Gastrocnemius medialis (tissue), 4 donors: ENCODE measurements at regions not wholly inside any gene's neighbourhood (a gene's known extent, or its start where the extent isn't known, plus 50 kb on each side); places are given as distances from the start of the nearest gene placed in this dataset.

Experiments used
- ATAC-seq, 2 donors: fragments of 150-250 bp; one replicate each; pipeline ENCODE4 v1.9.1; 2016
- DNase-seq, 2 donors: peaks; one replicate each; pipeline ENCODE4 v3.0.0-alpha.2; 2019
- H3K27ac ChIP-seq, 4 donors: fragments of 200-600 bp; sonication (generic); 1 replicate in 1 of 4; 2 replicates in 3 of 4; pipeline ENCODE4 v1.5.1; 2016 to 2018; ENCODE audit warnings: mild to moderate bottlenecking in 2 of 4, moderate library complexity in 1 of 4
- H3K27me3 ChIP-seq, 3 donors: fragments of 200-600 bp; sonication (generic) in 2 of 3; 1 replicate in 1 of 3; 2 replicates in 2 of 3; pipeline versions ENCODE4 v1.5.1 to v1.6.0; 2016 to 2019; ENCODE audit warnings: mild to moderate bottlenecking in 1 of 3, moderate library complexity in 1 of 3
- H3K36me3 ChIP-seq, 2 donors: fragments of 200-600 bp; sonication (generic) in 1 of 2; one replicate each; pipeline ENCODE4 v1.5.1; 2017 to 2018
- H3K4me1 ChIP-seq, 2 donors: fragments of 200-600 bp; sonication (generic) in 1 of 2; one replicate each; pipeline ENCODE4 v1.5.1; 2016 to 2017; ENCODE audit warnings: mild to moderate bottlenecking in 2 of 2
- H3K4me3 ChIP-seq, 4 donors: fragments of 200-600 bp; sonication (generic) in 3 of 4; 1 replicate in 1 of 4; 2 replicates in 3 of 4; pipeline ENCODE4 v1.5.1; 2016 to 2019; ENCODE audit warnings: mild to moderate bottlenecking in 2 of 4
- H3K9me3 ChIP-seq, 3 donors: fragments of 200-600 bp; sonication (generic) in 2 of 3; 1 replicate in 1 of 3; 2 replicates in 2 of 3; pipeline ENCODE4 v1.5.1; 2016 to 2019
- CTCF ChIP-seq, 5 experiments: fragments of 450-650 bp in 3 of 5; fragments of 200-600 bp in 2 of 5; sonication (generic) in 2 of 5; IDR thresholded peaks in 4 of 5; conservative IDR thresholded peaks in 1 of 5; 1 replicate in 4 of 5; 2 replicates in 1 of 5; pipeline ENCODE4 v1.5.1; 2016 to 2019; ENCODE audit warnings: antibody characterized with exemption in 5 of 5, mild to moderate bottlenecking in 3 of 5, moderate library complexity in 3 of 5
- POLR2A ChIP-seq, 2 donors: fragments of 450-650 bp; IDR thresholded peaks; one replicate each; pipeline ENCODE4 v1.6.1; 2017; ENCODE audit warnings: antibody characterized with exemption in 2 of 2, mild to moderate bottlenecking in 2 of 2, moderate library complexity in 2 of 2
- in situ Hi-C, 4 donors: fragments of 200-750 bp; cut with MboI; loops; one replicate each; pipeline versions ENCODE4 v1.15.0 to v1.8.0; 2017; ENCODE audit warnings: low sequenced_read_pairs in 4 of 4
- intact Hi-C: fragments of 100-400 bp; cut with DNase I; formaldehyde crosslinking; loops from one replicate; pipeline ENCODE4 v1.15.1; 2023; ENCODE audit warnings: low total_unique reads

- H3K4me1 ChIP-seq, result no peaks in the 10 kb centered on the region
- in situ Hi-C loops (no loop called here), intact Hi-C loops (no loop called here)
- H3K9me3 ChIP-seq, result no peaks in the 10 kb centered on the region
- TF ChIP-seq CTCF (IDR thresholded peaks at IDR 0.05 in 4 of 5, conservative IDR thresholded peaks at IDR 0.05 in 1 of 5) (no peak), POLR2A (IDR thresholded peaks at IDR 0.05) (no peak)
- H3K27ac ChIP-seq, result no peak overlapping the region
- H3K4me3 ChIP-seq, result no peak overlapping the region
- H3K27me3 ChIP-seq, result no peaks in the 10 kb centered on the region
- H3K36me3 ChIP-seq, result no peaks in the 10 kb centered on the region
- no peak for DNase-seq
- no peak for ATAC-seq
Observed at GRCh38 chr14:82438436-82438835, 904.8 kb upstream of the SEL1L start.

GRCh38 chr14:82441270-82441669 lies 907.6 kb upstream of the SEL1L start:
- no peak for ATAC-seq
- in situ Hi-C loops, result no loop called here
- Histone ChIP-seq H3K27ac (no peak overlapping the region), H3K4me3 (no peak overlapping the region), H3K9me3 (no peaks in the 10 kb centered on the region), H3K4me1 (no peaks in the 10 kb centered on the region), H3K36me3 (no peaks in the 10 kb centered on the region), H3K27me3 (no peaks in the 10 kb centered on the region)
- no peak for DNase-seq
- no peak for TF ChIP-seq POLR2A (IDR thresholded peaks at IDR 0.05)
- TF ChIP-seq CTCF (IDR thresholded peaks at IDR 0.05 in 4 of 5, conservative IDR thresholded peaks at IDR 0.05 in 1 of 5), result no peak
- intact Hi-C loops, result no loop called here

- ATAC-seq, result no peak
- DNase-seq, result no peak
- H3K27me3 ChIP-seq, result no peaks in the 10 kb centered on the region
- in situ Hi-C loops (no loop called here), intact Hi-C loops (no loop called here)
- H3K4me1 ChIP-seq, result no peaks in the 10 kb centered on the region
- no peak for TF ChIP-seq POLR2A (IDR thresholded peaks at IDR 0.05)
- no peak for TF ChIP-seq CTCF (IDR thresholded peaks at IDR 0.05 in 4 of 5, conservative IDR thresholded peaks at IDR 0.05 in 1 of 5)
- H3K27ac ChIP-seq, result no peak overlapping the region
- H3K36me3 ChIP-seq, result no peaks in the 10 kb centered on the region
- no peak overlapping the region for H3K4me3 ChIP-seq
- H3K9me3 ChIP-seq, result no peaks in the 10 kb centered on the region
Observed at GRCh38 chr14:82445810-82446570, 912.3 kb upstream of the SEL1L start.

GRCh38 chr14:82447586-82447985 lies 913.9 kb upstream of the SEL1L start:
- Histone ChIP-seq H3K9me3 (no peaks in the 10 kb centered on the region), H3K36me3 (no peaks in the 10 kb centered on the region), H3K4me1 (no peaks in the 10 kb centered on the region), H3K27ac (no peak overlapping the region), H3K4me3 (no peak overlapping the region), H3K27me3 (no peaks in the 10 kb centered on the region)
- DNase-seq, result no peak
- no peak for ATAC-seq
- TF ChIP-seq CTCF (IDR thresholded peaks at IDR 0.05 in 4 of 5, conservative IDR thresholded peaks at IDR 0.05 in 1 of 5) (no peak), POLR2A (IDR thresholded peaks at IDR 0.05) (no peak)
- intact Hi-C loops (no loop called here), in situ Hi-C loops (no loop called here)
